ENCODE measurements at regions not wholly inside any gene's neighbourhood (a gene's known extent, or its start where the extent isn't known, plus 50 kb on each side); places are given as distances from the start of the nearest gene placed in this dataset.

DNA sequence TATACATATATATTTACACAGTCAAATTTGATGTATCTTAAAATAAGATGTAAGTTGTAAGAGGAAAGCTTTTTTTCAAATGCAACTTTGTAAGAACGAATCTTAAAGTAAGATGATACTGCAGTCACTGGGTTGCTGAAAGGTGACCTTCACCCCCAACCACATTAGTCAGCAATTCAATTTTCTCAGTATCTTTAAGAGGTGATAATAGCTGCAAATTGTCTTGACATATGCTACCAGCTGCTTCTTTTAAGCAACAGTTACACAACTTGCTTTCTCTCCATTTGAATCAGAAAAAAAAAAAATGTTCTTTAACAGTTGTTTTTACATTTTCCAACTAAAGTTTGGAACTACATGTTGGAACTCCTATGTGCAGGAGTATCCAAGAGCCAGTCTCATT is 246.6 kb upstream of the CCNG1 start:
- no peak overlapping the region for H3K4me3 ChIP-seq
- H3K4me1 ChIP-seq: peaks cover 9% of the 10 kb centered on the region; the same call in 1 of the 2 replicates
- no peak overlapping the region for H3K27ac ChIP-seq
- no peak for TF ChIP-seq Cebpa-rat (IDR thresholded peaks at IDR 0.05)
- H3K4me2 ChIP-seq: no peak overlapping the region
- H3K9me3 ChIP-seq: peaks cover 10% of the 10 kb centered on the region
- no peaks in the 10 kb centered on the region for H3K36me3 ChIP-seq
- H3K9ac ChIP-seq: no peak overlapping the region
- H4K20me1 ChIP-seq: no peaks in the 10 kb centered on the region
- no peaks in the 10 kb centered on the region for H3K27me3 ChIP-seq

DNA sequence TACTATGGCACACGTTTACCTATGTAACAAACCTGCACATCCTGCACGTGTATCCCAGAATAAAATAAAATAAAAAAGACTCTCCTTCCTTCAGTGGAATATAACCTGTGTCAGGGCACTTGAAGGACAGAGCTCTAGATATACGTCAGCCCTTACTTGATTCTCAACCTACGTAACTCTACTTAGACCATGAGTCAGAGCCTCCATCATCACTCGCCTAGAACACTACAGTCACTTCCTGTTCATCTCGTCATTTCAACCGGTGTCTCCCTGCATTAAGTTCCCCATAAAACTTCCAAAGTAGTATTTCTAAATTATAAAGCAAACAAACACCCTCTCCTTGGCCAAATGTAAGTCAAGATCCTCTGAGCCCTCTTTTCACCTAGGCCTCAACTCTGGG is 243.5 kb upstream of the CCNG1 start:
- H3K4me3 ChIP-seq: no peak overlapping the region
- H3K9me3 ChIP-seq: no peaks in the 10 kb centered on the region
- no peak overlapping the region for H3K4me2 ChIP-seq
- H3K27me3 ChIP-seq: no peaks in the 10 kb centered on the region
- TF ChIP-seq Cebpa-rat (IDR thresholded peaks at IDR 0.05): no peak
- no peak overlapping the region for H3K9ac ChIP-seq
- no peaks in the 10 kb centered on the region for H3K4me1 ChIP-seq
- H3K27ac ChIP-seq: no peak overlapping the region
- no peaks in the 10 kb centered on the region for H3K36me3 ChIP-seq
- no peaks in the 10 kb centered on the region for H4K20me1 ChIP-seq

DNA sequence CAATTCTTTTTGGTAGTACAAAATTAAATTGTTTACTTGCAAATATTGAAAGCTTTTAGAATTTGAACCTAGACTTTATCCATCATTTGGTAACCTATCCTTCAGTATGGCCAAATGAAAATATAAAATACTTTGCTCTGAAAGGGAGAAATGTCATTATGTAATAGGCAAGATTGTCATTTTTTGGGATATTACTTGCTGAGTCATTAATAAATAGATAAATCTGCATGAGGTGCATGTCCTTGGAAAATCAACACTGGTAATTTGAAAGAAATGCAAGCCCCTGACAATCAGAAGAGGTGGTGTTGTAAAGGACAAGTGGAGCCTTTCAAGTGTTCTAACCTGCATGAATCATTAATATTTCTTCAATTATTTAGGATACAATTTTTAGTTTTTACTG is 231.8 kb upstream of the CCNG1 start:
- no peaks in the 10 kb centered on the region for H3K4me1 ChIP-seq
- H3K9me3 ChIP-seq: no peaks in the 10 kb centered on the region
- no peaks in the 10 kb centered on the region for H3K36me3 ChIP-seq
- TF ChIP-seq Cebpa-rat (IDR thresholded peaks at IDR 0.05): no peak
- H4K20me1 ChIP-seq: no peaks in the 10 kb centered on the region
- no peak overlapping the region for H3K4me3 ChIP-seq
- H3K27me3 ChIP-seq: no peaks in the 10 kb centered on the region
- no peak overlapping the region for H3K4me2 ChIP-seq
- no peak overlapping the region for H3K9ac ChIP-seq
- no peak overlapping the region for H3K27ac ChIP-seq

DNA sequence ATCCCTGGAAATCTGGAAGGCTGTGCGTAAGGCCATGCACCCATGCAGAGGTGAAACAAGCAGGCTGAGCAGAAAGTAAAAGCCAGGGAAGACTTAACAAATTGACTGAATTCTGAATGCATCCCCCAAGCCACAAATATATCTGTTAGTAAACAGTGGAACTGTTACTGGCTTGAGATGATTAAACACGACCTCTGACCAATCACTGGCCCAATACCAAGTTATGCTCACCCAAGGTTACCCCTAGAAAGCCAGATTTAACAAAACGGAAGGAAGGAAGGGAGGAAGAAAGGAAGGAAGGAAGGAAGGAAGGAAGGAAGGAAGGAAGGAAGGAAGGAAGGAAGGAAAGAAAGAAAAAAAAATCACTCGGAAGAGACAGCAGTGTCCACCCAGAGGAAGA is 215.8 kb upstream of the CCNG1 start:
- no peak overlapping the region for H3K9ac ChIP-seq
- no peak overlapping the region for H3K4me3 ChIP-seq
- H3K4me1 ChIP-seq: no peaks in the 10 kb centered on the region
- no peaks in the 10 kb centered on the region for H3K36me3 ChIP-seq
- no peak overlapping the region for H3K27ac ChIP-seq
- no peaks in the 10 kb centered on the region for H3K27me3 ChIP-seq
- no peak overlapping the region for H3K4me2 ChIP-seq
- no peak for TF ChIP-seq Cebpa-rat (IDR thresholded peaks at IDR 0.05)
- no peaks in the 10 kb centered on the region for H3K9me3 ChIP-seq
- H4K20me1 ChIP-seq: no peaks in the 10 kb centered on the region

DNA sequence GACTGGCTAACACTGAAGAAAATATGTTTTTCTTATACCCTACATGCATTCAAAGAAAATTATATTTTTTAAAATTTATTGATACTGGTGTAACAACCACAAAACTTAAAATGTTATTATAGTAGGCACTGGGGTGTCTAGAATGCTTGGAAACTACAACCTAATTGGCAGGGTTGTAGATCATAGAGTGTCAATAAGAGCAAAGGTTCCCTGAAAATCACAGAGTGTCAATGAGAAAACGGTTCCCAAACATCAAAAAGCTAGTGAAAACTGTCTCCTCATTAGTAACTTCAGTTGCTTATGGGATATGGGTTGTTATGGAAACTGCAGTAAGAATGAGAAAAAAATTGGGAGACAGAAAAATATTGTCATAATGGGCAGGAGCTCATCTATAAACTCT is 214.4 kb upstream of the CCNG1 start:
- Histone ChIP-seq H3K27me3 (no peaks in the 10 kb centered on the region), H3K4me3 (no peak overlapping the region), H3K9me3 (no peaks in the 10 kb centered on the region), H3K4me2 (no peak overlapping the region), H3K9ac (no peak overlapping the region), H3K4me1 (no peaks in the 10 kb centered on the region), H3K36me3 (no peaks in the 10 kb centered on the region), H3K27ac (no peak overlapping the region), H4K20me1 (no peaks in the 10 kb centered on the region)
- no peak for TF ChIP-seq Cebpa-rat (IDR thresholded peaks at IDR 0.05)

DNA sequence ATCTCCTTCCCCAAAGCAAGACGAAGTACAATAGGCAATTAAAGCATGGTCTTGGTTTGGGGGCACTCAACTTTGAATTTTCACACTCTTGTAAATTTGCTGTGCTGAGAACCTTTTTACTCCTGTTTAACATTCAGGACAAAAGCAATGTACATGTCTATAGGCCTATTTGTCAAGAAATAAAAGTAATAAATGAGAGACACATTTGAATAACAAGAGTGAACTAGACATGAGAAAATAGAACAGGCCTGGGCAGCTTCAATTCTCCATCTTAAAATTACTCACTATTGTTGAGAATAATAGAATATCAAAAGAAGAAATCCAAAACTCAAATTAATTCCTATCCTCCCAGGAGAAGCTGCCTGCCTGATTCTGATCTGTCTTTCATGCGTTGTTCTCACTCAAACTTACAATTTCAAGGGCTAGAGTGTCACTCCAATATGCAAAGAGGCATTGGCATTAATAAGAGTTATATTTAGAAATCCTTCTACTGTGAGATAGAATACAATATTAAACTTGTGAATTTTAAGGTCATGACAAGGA is 192.9 kb upstream of the CCNG1 start:
- Histone ChIP-seq H3K9ac (no peak overlapping the region), H3K27ac (no peak overlapping the region), H3K4me2 (no peak overlapping the region), H3K9me3 (no peaks in the 10 kb centered on the region), H4K20me1 (no peaks in the 10 kb centered on the region), H3K27me3 (no peaks in the 10 kb centered on the region), H3K36me3 (no peaks in the 10 kb centered on the region), H3K4me3 (no peak overlapping the region), H3K4me1 (no peaks in the 10 kb centered on the region)
- TF ChIP-seq Cebpa-rat (IDR thresholded peaks at IDR 0.05): no peak

DNA sequence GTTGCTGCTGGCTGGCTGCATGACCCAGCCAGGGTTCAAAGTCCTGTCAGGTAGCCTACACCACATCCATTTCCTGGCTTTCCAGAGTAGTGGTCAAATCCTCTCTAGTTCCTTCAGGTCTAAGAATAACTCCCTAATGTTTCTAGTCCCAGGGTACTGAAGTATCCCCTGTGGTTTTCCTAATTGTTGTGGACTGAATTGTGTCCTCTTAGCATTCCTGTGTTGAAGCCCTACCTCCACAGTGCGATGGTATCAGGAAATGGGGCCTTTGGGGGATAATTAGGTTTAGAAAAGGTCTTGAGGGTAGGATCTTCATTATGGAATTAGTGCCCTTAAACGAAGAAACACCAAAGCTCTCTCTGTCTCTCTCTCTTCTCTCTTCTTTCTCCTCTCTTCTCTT is 191.8 kb upstream of the CCNG1 start:
- H3K9me3 ChIP-seq: no peaks in the 10 kb centered on the region
- no peaks in the 10 kb centered on the region for H3K36me3 ChIP-seq
- no peaks in the 10 kb centered on the region for H3K27me3 ChIP-seq
- H3K4me1 ChIP-seq: no peaks in the 10 kb centered on the region
- no peak for TF ChIP-seq Cebpa-rat (IDR thresholded peaks at IDR 0.05)
- H3K27ac ChIP-seq: no peak overlapping the region
- H3K9ac ChIP-seq: no peak overlapping the region
- no peak overlapping the region for H3K4me2 ChIP-seq
- H3K4me3 ChIP-seq: no peak overlapping the region
- no peaks in the 10 kb centered on the region for H4K20me1 ChIP-seq

DNA sequence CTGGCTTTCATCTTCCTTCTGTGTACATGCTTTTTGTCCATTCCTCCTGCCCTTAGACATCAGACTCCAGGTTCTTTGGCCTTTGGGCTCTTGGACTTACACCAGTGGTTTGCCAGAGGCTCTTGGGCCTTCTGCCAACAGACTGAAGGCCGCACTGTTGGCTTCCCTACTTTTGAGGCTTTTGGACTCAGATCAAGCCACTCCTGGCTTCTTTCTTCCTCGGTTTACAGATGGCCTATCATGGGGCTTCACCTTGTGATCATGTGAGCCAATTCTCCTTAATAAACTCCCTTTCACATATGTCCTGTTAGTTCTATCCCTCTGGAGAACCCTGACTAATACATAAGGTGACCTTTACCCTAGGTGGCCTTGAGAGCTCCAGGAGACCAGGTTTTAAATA is 189.1 kb upstream of the CCNG1 start:
- H3K9ac ChIP-seq: no peak overlapping the region
- H4K20me1 ChIP-seq: no peaks in the 10 kb centered on the region
- H3K4me2 ChIP-seq: no peak overlapping the region
- no peak for TF ChIP-seq Cebpa-rat (IDR thresholded peaks at IDR 0.05)
- H3K4me3 ChIP-seq: no peak overlapping the region
- no peaks in the 10 kb centered on the region for H3K4me1 ChIP-seq
- H3K27me3 ChIP-seq: no peaks in the 10 kb centered on the region
- no peaks in the 10 kb centered on the region for H3K36me3 ChIP-seq
- no peak overlapping the region for H3K27ac ChIP-seq
- H3K9me3 ChIP-seq: no peaks in the 10 kb centered on the region

DNA sequence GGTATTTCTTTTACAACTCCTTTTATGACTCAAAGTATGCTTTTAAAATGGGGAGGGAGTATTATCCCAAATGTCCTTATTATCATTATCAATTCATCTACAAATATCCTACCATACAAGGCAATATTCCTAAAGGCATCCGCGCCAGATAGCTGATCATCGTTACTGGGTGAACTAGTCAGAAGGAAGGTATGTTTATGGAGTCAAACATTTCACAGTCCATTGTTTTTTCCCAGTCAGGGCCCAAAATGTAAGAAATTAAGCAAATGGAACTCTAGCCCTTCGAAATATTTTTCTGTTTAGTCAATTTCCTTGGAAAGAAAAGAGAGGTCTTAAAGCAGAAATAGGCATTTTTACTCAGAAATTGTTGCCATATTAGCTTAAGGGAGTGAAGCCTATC is 188.5 kb upstream of the CCNG1 start:
- Histone ChIP-seq H3K4me1 (no peaks in the 10 kb centered on the region), H3K4me2 (no peak overlapping the region), H4K20me1 (no peaks in the 10 kb centered on the region)

DNA sequence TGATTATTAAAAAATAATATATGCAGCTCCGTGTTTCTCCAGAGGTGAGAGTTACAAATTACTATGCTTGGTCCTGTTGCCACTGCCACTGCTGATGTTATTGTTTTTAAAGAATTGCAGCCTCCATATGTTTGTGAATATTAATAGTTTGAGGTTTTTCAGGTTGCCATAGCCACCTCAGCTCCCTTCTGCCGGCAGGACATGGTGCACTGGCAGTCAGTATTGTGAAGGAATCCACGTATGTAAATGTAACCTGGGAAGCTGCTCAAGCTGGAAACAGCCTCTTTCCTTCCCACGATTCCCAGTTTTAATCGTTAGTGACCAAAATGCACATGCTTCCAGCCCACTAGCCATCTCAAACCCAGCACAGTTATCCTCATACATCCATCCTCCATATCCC is 184.4 kb upstream of the CCNG1 start:
- Histone ChIP-seq H3K4me1 (no peaks in the 10 kb centered on the region), H3K27me3 (no peaks in the 10 kb centered on the region), H3K36me3 (no peaks in the 10 kb centered on the region), H3K4me3 (no peak overlapping the region), H3K9me3 (no peaks in the 10 kb centered on the region), H3K4me2 (no peak overlapping the region), H3K9ac (no peak overlapping the region), H4K20me1 (no peaks in the 10 kb centered on the region), H3K27ac (no peak overlapping the region)
- no peak for TF ChIP-seq Cebpa-rat (IDR thresholded peaks at IDR 0.05)

More for the DNA sequence above, 188.5 kb upstream of the CCNG1 start:
- Histone ChIP-seq H3K9ac (no peak overlapping the region), H3K27me3 (no peaks in the 10 kb centered on the region), H3K9me3 (no peaks in the 10 kb centered on the region), H3K36me3 (no peaks in the 10 kb centered on the region), H3K27ac (no peak overlapping the region), H3K4me3 (no peak overlapping the region)
- TF ChIP-seq Cebpa-rat (IDR thresholded peaks at IDR 0.05): no peak

DNA sequence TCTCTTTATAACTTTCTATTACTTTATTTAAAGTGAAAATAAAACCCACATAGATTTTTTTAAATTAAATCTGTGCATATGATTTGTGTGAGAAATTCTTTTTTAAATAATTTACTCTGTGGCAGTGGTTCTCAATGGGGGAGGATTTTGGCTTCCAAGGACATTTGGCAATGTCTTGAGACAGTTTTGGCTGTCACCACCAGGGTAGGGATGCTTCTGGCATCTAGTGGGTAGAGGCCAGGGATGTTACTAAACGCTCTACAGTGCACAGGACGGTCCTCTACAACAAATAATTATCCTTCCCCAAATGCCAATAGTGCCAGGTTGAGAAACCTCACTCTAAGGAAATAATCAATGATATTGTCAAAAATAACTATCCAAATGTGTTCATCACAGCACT is 177.9 kb upstream of the CCNG1 start:
- TF ChIP-seq Cebpa-rat (IDR thresholded peaks at IDR 0.05): no peak
- no peaks in the 10 kb centered on the region for H4K20me1 ChIP-seq
- H3K9me3 ChIP-seq: no peaks in the 10 kb centered on the region
- H3K4me1 ChIP-seq: no peaks in the 10 kb centered on the region
- no peaks in the 10 kb centered on the region for H3K27me3 ChIP-seq
- H3K4me3 ChIP-seq: no peak overlapping the region
- no peak overlapping the region for H3K27ac ChIP-seq
- no peaks in the 10 kb centered on the region for H3K36me3 ChIP-seq
- no peak overlapping the region for H3K9ac ChIP-seq
- no peak overlapping the region for H3K4me2 ChIP-seq
